IMR-90 (cell line): ENCODE measurements at regions not wholly inside any gene's neighbourhood (a gene's known extent, or its start where the extent isn't known, plus 50 kb on each side); places are given as distances from the start of the nearest gene placed in this dataset.
A peak's percentile ranks its signal among the peaks of the same experiment; 100 is the strongest.

Experiments used
- CEBPB ChIP-seq: IDR thresholded peaks from 2 replicates; pipeline ENCODE4 v1.6.1; 2012; ENCODE audit warnings: low read depth, low read length, improper control_type of control experiment
- CHD1 ChIP-seq: IDR thresholded peaks from 2 replicates; pipeline ENCODE4 v1.6.1; 2012; ENCODE audit warnings: low read depth, low read length, improper control_type of control experiment
- FOS ChIP-seq: fragments of 150-350 bp; IDR thresholded peaks from 2 replicates; pipeline ENCODE4 v1.6.1; 2016; ENCODE audit warnings: low read depth, low read length
- MAFK ChIP-seq: IDR thresholded peaks from 2 replicates; pipeline ENCODE4 v1.6.1; 2012; ENCODE audit warnings: low read depth, low read length, improper control_type of control experiment
- MAZ ChIP-seq: IDR thresholded peaks from 2 replicates; pipeline ENCODE4 v1.6.1; 2012; ENCODE audit warnings: low read depth, mild to moderate bottlenecking, low read length, improper control_type of control experiment, moderate library complexity, borderline replicate concordance
- POLR2A ChIP-seq: IDR thresholded peaks from 2 replicates; pipeline ENCODE4 v1.6.1; 2012; ENCODE audit warnings: mild to moderate bottlenecking, low read depth, low read length
- RAD21 ChIP-seq: IDR thresholded peaks from 2 replicates; pipeline ENCODE4 v1.6.1; 2012; ENCODE audit warnings: low read length, improper control_type of control experiment
- RFX5 ChIP-seq: IDR thresholded peaks from 2 replicates; pipeline ENCODE4 v1.8.0; 2012; ENCODE audit warnings: low read depth, mild to moderate bottlenecking, low read length, moderate library complexity
- SMC3 ChIP-seq: fragments of 150-350 bp; IDR thresholded peaks from 2 replicates; pipeline ENCODE4 v1.6.1; 2016; ENCODE audit warnings: low read depth, mild to moderate bottlenecking, antibody characterized with exemption, low read length, moderate library complexity
- TF ChIP-seq, protein P1 (sequence below): conservative IDR thresholded peaks from 2 replicates; pipeline ENCODE4 v1.5.1; 2012; ENCODE audit warnings: mild to moderate bottlenecking, low read depth, low read length, improper control_type of control experiment
- TF ChIP-seq, protein P2 (sequence below): fragments of 150-350 bp; IDR thresholded peaks from 2 replicates; pipeline ENCODE4 v1.6.1; 2017; ENCODE audit warnings: mild to moderate bottlenecking, antibody characterized with exemption, low read length, low read depth
- TF ChIP-seq, protein P3 (sequence below): fragments of 150-350 bp; IDR thresholded peaks from 2 replicates; pipeline ENCODE4 v1.6.1; 2016; ENCODE audit warnings: low read depth, mild to moderate bottlenecking, low read length, moderate library complexity, borderline replicate concordance

DNA sequence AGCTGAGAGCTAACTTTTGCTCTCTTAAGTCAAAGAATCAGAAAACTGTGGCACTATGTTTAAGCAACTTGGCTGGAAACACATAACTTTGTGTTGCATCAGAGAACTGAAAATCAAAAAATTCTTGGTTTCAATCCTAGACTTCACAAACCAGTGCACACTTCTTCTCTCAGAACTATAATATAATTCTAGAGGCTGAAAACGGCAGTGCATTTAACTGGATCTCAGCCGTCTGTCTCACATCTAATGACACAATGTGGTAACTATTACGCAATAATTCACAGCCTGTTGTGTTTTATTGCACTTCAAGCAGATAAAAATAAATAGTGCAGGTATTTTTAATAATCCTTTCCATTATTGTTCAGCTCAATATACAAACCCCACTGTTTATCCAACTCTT lies 260.6 kb upstream of the DIAPH2 start:
- TF ChIP-seq, protein P1, sequence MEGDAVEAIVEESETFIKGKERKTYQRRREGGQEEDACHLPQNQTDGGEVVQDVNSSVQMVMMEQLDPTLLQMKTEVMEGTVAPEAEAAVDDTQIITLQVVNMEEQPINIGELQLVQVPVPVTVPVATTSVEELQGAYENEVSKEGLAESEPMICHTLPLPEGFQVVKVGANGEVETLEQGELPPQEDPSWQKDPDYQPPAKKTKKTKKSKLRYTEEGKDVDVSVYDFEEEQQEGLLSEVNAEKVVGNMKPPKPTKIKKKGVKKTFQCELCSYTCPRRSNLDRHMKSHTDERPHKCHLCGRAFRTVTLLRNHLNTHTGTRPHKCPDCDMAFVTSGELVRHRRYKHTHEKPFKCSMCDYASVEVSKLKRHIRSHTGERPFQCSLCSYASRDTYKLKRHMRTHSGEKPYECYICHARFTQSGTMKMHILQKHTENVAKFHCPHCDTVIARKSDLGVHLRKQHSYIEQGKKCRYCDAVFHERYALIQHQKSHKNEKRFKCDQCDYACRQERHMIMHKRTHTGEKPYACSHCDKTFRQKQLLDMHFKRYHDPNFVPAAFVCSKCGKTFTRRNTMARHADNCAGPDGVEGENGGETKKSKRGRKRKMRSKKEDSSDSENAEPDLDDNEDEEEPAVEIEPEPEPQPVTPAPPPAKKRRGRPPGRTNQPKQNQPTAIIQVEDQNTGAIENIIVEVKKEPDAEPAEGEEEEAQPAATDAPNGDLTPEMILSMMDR: no peak
- TF ChIP-seq, protein P2, sequence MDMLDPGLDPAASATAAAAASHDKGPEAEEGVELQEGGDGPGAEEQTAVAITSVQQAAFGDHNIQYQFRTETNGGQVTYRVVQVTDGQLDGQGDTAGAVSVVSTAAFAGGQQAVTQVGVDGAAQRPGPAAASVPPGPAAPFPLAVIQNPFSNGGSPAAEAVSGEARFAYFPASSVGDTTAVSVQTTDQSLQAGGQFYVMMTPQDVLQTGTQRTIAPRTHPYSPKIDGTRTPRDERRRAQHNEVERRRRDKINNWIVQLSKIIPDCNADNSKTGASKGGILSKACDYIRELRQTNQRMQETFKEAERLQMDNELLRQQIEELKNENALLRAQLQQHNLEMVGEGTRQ: no peak
- no peak for TF ChIP-seq FOS
- no peak for TF ChIP-seq POLR2A
- TF ChIP-seq MAFK: no peak
- no peak for TF ChIP-seq RAD21
- TF ChIP-seq, protein P3, sequence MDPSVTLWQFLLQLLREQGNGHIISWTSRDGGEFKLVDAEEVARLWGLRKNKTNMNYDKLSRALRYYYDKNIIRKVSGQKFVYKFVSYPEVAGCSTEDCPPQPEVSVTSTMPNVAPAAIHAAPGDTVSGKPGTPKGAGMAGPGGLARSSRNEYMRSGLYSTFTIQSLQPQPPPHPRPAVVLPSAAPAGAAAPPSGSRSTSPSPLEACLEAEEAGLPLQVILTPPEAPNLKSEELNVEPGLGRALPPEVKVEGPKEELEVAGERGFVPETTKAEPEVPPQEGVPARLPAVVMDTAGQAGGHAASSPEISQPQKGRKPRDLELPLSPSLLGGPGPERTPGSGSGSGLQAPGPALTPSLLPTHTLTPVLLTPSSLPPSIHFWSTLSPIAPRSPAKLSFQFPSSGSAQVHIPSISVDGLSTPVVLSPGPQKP: no peak
- TF ChIP-seq SMC3: no peak
- TF ChIP-seq CEBPB: peak; percentile 97
- no peak for TF ChIP-seq RFX5
- no peak for TF ChIP-seq MAZ
- TF ChIP-seq CHD1: no peak
